HEK293T (cell line): ENCODE measurements at regions not wholly inside any gene's neighbourhood (a gene's known extent, or its start where the extent isn't known, plus 50 kb on each side); places are given as distances from the start of the nearest gene placed in this dataset.

Experiments used
- CTBP1 ChIP-seq: fragments of 450-650 bp; IDR thresholded peaks from 2 replicates; pipeline ENCODE4 v1.6.1; 2016; ENCODE audit warnings: borderline replicate concordance
- ELF4 ChIP-seq: fragments of 450-650 bp; IDR thresholded peaks from 2 replicates; pipeline ENCODE4 v1.6.1; 2017; ENCODE audit warnings: antibody characterized with exemption
- FOXA1 ChIP-seq: fragments of 450-650 bp; IDR thresholded peaks from 2 replicates; pipeline ENCODE4 v1.6.1; 2016; ENCODE audit warnings: mild to moderate bottlenecking
- FOXK2 ChIP-seq: fragments of 450-650 bp; IDR thresholded peaks from 2 replicates; pipeline ENCODE4 v1.6.1; 2016; ENCODE audit warnings: mild to moderate bottlenecking
- HDGF ChIP-seq: fragments of 450-650 bp; IDR thresholded peaks from 2 replicates; pipeline ENCODE4 v1.6.1; 2017; ENCODE audit warnings: antibody characterized with exemption, borderline replicate concordance
- LEF1 ChIP-seq: fragments of 450-650 bp; IDR thresholded peaks from 2 replicates; pipeline ENCODE4 v1.6.1; 2017; ENCODE audit warnings: mild to moderate bottlenecking, borderline replicate concordance
- SP1 ChIP-seq: fragments of 450-650 bp; IDR thresholded peaks from 2 replicates; pipeline ENCODE4 v1.6.1; 2017
- TARDBP ChIP-seq: fragments of 450-650 bp; IDR thresholded peaks from 2 replicates; pipeline ENCODE4 v1.6.1; 2016
- ZNF384 ChIP-seq: fragments of 450-650 bp; IDR thresholded peaks from 2 replicates; pipeline ENCODE4 v1.6.1; 2016

DNA sequence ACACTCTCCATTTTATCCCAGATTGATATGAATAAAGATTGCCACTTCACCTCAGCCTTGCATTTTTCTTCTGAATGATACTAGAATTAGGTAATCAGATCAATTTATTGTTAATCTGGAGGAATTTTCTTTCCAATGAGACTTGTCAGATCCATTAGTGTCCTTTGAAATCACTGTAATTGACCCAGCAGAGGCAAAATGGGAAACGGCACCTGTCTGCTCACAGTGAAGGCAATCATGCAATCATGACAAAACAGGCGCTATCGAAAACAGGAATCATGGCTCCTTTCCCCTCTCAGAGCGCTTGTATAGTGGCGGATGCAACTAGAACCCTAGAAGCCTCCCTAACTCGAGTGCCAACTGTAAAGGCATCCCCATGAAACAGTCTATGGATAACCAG lies 417.6 kb downstream of the GALC start:
- TF ChIP-seq FOXA1 (no peak), ELF4 (no peak), SP1 (no peak), HDGF (no peak), TARDBP (no peak), CTBP1 (no peak), ZNF384 (no peak), LEF1 (no peak), FOXK2 (no peak)
